ENCODE measurements at regions not wholly inside any gene's neighbourhood (a gene's known extent, or its start where the extent isn't known, plus 50 kb on each side); places are given as distances from the start of the nearest gene placed in this dataset.
"Not testable (repeated sequence)": the region's sequence is repeated elsewhere in the genome, so short reads cannot be mapped to it uniquely, and the experiment has no call there.

DNA sequence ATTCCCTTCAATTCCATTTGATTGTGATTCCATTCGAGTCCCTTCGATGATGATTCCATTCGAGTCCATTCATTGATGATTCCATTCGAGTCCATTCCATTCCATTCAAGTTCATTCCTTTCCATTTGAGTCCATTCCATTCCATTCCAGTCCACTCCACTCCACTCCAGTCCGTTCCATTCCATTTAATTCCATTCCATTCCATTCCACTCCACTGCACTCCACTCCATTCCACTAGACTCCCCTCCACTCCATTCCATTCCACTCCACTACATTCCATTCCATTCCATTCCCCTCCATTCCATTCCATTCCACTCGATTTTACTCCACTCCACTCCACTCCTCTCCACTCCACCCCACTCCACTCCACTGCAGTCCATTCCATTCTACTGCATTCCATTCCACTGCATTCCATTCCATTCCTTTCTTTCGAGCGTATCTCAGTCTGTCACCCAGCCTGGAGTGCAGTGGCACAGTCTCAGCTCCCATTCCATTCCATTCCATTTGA is 115.7 kb downstream of the ZNF92 start:
- no peaks in the 10 kb centered on the region for H3K9me1 ChIP-seq (ENCODE audit: control insufficient read depth, extremely low read depth, insufficient read depth, low read length)
- FAIRE-seq (no peak), DNase-seq (ENCODE audit: low read depth, low spot score) (no peak)
- H2AFZ ChIP-seq (ENCODE audit: control insufficient read depth, low read length) = no peak overlapping the region
- H3K27me3 ChIP-seq (ENCODE audit: control insufficient read depth, extremely low read depth, insufficient read depth, low read length) = no peaks in the 10 kb centered on the region
- H3K9me3 ChIP-seq (ENCODE audit: control insufficient read depth, low read depth, low read length) = peaks cover 5% of the 10 kb centered on the region
- no peaks in the 10 kb centered on the region for H3K4me1 ChIP-seq (ENCODE audit: control insufficient read depth, extremely low read depth, insufficient read depth, low read length)
- H3K79me2 ChIP-seq (ENCODE audit: control insufficient read depth, insufficient read depth, low read length) = no peaks in the 10 kb centered on the region
- TF ChIP-seq CTCF (optimal IDR thresholded peaks at IDR 0.05 in 1 of 3, IDR thresholded peaks at IDR 0.05 in 1 of 3, conservative IDR thresholded peaks at IDR 0.05 in 1 of 3; ENCODE audit: extremely low read depth in 1 of 3, insufficient read depth in 2 of 3, low read length in 3 of 3) (no peak), EZH2 (IDR thresholded peaks at IDR 0.05; ENCODE audit: low read length) (no peak)
- H3K4me3 ChIP-seq (ENCODE audit: control insufficient read depth in 2 of 3, extremely low read depth in 1 of 3, insufficient read depth in 2 of 3, low read depth in 1 of 3, low read length in 3 of 3) = no peak overlapping the region
- no peak overlapping the region for H3K9ac ChIP-seq (ENCODE audit: control insufficient read depth, extremely low read depth, insufficient read depth, low read length)
- no peak overlapping the region for H3K27ac ChIP-seq (ENCODE audit: control insufficient read depth, insufficient read depth, low read length)
- no peaks in the 10 kb centered on the region for H4K20me1 ChIP-seq (ENCODE audit: control insufficient read depth, extremely low read depth, insufficient read depth, low read length)
- H3K4me2 ChIP-seq (ENCODE audit: control insufficient read depth, extremely low read depth, insufficient read depth, low read depth, low read length) = no peak overlapping the region
- no peaks in the 10 kb centered on the region for H3K36me3 ChIP-seq (ENCODE audit: control insufficient read depth in 2 of 2, extremely low read depth in 1 of 2, insufficient read depth in 2 of 2, low read length in 2 of 2)
- dilution Hi-C loops (cut with MboI; ENCODE audit: extremely low pct_ligation_motif_present, low sequenced_read_pairs) = no loop called here

GRCh38 chr7:65496697-65497096 is 123.0 kb downstream of the ZNF92 start:
- H3K27me3 ChIP-seq (ENCODE audit: control insufficient read depth, extremely low read depth, insufficient read depth, low read length); DNase-seq (ENCODE audit: low read depth, low spot score); H2AFZ ChIP-seq (ENCODE audit: control insufficient read depth, low read length); H3K79me2 ChIP-seq (ENCODE audit: control insufficient read depth, insufficient read depth, low read length); H3K36me3 ChIP-seq (ENCODE audit: control insufficient read depth in 2 of 2, extremely low read depth in 1 of 2, insufficient read depth in 2 of 2, low read length in 2 of 2); H3K9me3 ChIP-seq (ENCODE audit: control insufficient read depth, low read depth, low read length); H3K4me3 ChIP-seq (ENCODE audit: control insufficient read depth in 2 of 3, extremely low read depth in 1 of 3, insufficient read depth in 2 of 3, low read depth in 1 of 3, low read length in 3 of 3); H3K9ac ChIP-seq (ENCODE audit: control insufficient read depth, extremely low read depth, insufficient read depth, low read length); H3K9me1 ChIP-seq (ENCODE audit: control insufficient read depth, extremely low read depth, insufficient read depth, low read length); FAIRE-seq; H3K4me1 ChIP-seq (ENCODE audit: control insufficient read depth, extremely low read depth, insufficient read depth, low read length); H3K27ac ChIP-seq (ENCODE audit: control insufficient read depth, insufficient read depth, low read length); dilution Hi-C loops (cut with MboI; ENCODE audit: extremely low pct_ligation_motif_present, low sequenced_read_pairs); H3K4me2 ChIP-seq (ENCODE audit: control insufficient read depth, extremely low read depth, insufficient read depth, low read depth, low read length); H4K20me1 ChIP-seq (ENCODE audit: control insufficient read depth, extremely low read depth, insufficient read depth, low read length): not testable (repeated sequence)

GRCh38 chr7:65503434-65504152 is 129.9 kb downstream of the ZNF92 start:
- dilution Hi-C loops (cut with MboI; ENCODE audit: extremely low pct_ligation_motif_present, low sequenced_read_pairs) = no loop called here
- no peak for TF ChIP-seq EZH2 (IDR thresholded peaks at IDR 0.05; ENCODE audit: low read length)
- H3K27me3 ChIP-seq (ENCODE audit: control insufficient read depth, extremely low read depth, insufficient read depth, low read length) = no peaks in the 10 kb centered on the region

DNA sequence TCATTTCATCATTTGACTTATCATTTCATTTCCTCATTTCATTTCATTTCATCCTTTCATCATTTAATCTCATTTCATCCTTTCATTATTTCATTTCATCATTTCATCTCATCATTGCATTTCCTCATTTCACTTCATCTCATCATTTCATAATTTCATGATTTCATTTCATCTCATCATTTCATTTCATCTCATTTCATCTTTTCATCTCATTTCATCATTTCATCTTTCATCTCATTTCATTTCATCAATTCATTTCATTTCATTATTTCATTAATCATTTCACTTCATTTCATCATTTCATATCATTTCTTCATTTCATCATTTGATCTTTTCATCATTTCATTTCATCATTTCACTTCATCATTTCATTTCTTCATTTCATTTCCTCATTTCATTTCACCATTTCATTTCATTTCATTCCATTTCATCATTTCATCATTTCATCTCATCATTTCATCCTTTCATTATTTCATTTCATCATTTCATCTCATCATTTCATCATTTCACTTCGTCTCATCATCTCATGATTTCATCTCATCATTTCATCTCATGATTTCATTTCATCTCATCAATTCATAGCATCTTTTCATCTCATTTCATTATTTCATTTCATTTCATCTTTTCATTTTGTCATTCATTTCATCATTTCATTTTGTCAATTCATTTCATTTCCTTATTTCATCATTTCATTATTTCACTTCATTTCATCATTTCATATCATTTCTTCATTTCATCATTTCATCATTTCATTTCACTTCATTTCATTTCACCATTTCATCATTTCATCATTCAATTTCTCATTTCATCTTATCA is 131.1 kb downstream of the ZNF92 start:
- H3K27me3 ChIP-seq (ENCODE audit: control insufficient read depth, extremely low read depth, insufficient read depth, low read length); H3K4me3 ChIP-seq (ENCODE audit: control insufficient read depth in 2 of 3, extremely low read depth in 1 of 3, insufficient read depth in 2 of 3, low read depth in 1 of 3, low read length in 3 of 3); H3K4me1 ChIP-seq (ENCODE audit: control insufficient read depth, extremely low read depth, insufficient read depth, low read length); H3K9ac ChIP-seq (ENCODE audit: control insufficient read depth, extremely low read depth, insufficient read depth, low read length); H2AFZ ChIP-seq (ENCODE audit: control insufficient read depth, low read length); H3K9me3 ChIP-seq (ENCODE audit: control insufficient read depth, low read depth, low read length); DNase-seq (ENCODE audit: low read depth, low spot score); dilution Hi-C loops (cut with MboI; ENCODE audit: extremely low pct_ligation_motif_present, low sequenced_read_pairs); H3K79me2 ChIP-seq (ENCODE audit: control insufficient read depth, insufficient read depth, low read length); H4K20me1 ChIP-seq (ENCODE audit: control insufficient read depth, extremely low read depth, insufficient read depth, low read length); H3K27ac ChIP-seq (ENCODE audit: control insufficient read depth, insufficient read depth, low read length); FAIRE-seq; H3K9me1 ChIP-seq (ENCODE audit: control insufficient read depth, extremely low read depth, insufficient read depth, low read length); H3K36me3 ChIP-seq (ENCODE audit: control insufficient read depth in 2 of 2, extremely low read depth in 1 of 2, insufficient read depth in 2 of 2, low read length in 2 of 2); H3K4me2 ChIP-seq (ENCODE audit: control insufficient read depth, extremely low read depth, insufficient read depth, low read depth, low read length): not testable (repeated sequence)

More at GRCh38 chr7:65503434-65504152, 129.9 kb downstream of the ZNF92 start:
- H2AFZ ChIP-seq (ENCODE audit: control insufficient read depth, low read length) = no peak overlapping the region
- no peak for DNase-seq (ENCODE audit: low read depth, low spot score)
- H3K79me2 ChIP-seq (ENCODE audit: control insufficient read depth, insufficient read depth, low read length) = no peaks in the 10 kb centered on the region
- no peak for FAIRE-seq
- H3K9ac ChIP-seq (ENCODE audit: control insufficient read depth, extremely low read depth, insufficient read depth, low read length) = no peak overlapping the region
- H3K4me1 ChIP-seq (ENCODE audit: control insufficient read depth, extremely low read depth, insufficient read depth, low read length) = no peaks in the 10 kb centered on the region
- no peak overlapping the region for H3K4me3 ChIP-seq (ENCODE audit: control insufficient read depth in 2 of 3, extremely low read depth in 1 of 3, insufficient read depth in 2 of 3, low read depth in 1 of 3, low read length in 3 of 3)
- no peaks in the 10 kb centered on the region for H3K9me1 ChIP-seq (ENCODE audit: control insufficient read depth, extremely low read depth, insufficient read depth, low read length)
- H3K36me3 ChIP-seq (ENCODE audit: control insufficient read depth in 2 of 2, extremely low read depth in 1 of 2, insufficient read depth in 2 of 2, low read length in 2 of 2) = no peaks in the 10 kb centered on the region
- no peak overlapping the region for H3K27ac ChIP-seq (ENCODE audit: control insufficient read depth, insufficient read depth, low read length)
- no peaks in the 10 kb centered on the region for H3K9me3 ChIP-seq (ENCODE audit: control insufficient read depth, low read depth, low read length)
- no peaks in the 10 kb centered on the region for H4K20me1 ChIP-seq (ENCODE audit: control insufficient read depth, extremely low read depth, insufficient read depth, low read length)
- H3K4me2 ChIP-seq (ENCODE audit: control insufficient read depth, extremely low read depth, insufficient read depth, low read depth, low read length) = no peak overlapping the region

Measured in keratinocyte (primary cell).